ENCODE measurements at regions not wholly inside any gene's neighbourhood (a gene's known extent, or its start where the extent isn't known, plus 50 kb on each side); places are given as distances from the start of the nearest gene placed in this dataset.

DNA sequence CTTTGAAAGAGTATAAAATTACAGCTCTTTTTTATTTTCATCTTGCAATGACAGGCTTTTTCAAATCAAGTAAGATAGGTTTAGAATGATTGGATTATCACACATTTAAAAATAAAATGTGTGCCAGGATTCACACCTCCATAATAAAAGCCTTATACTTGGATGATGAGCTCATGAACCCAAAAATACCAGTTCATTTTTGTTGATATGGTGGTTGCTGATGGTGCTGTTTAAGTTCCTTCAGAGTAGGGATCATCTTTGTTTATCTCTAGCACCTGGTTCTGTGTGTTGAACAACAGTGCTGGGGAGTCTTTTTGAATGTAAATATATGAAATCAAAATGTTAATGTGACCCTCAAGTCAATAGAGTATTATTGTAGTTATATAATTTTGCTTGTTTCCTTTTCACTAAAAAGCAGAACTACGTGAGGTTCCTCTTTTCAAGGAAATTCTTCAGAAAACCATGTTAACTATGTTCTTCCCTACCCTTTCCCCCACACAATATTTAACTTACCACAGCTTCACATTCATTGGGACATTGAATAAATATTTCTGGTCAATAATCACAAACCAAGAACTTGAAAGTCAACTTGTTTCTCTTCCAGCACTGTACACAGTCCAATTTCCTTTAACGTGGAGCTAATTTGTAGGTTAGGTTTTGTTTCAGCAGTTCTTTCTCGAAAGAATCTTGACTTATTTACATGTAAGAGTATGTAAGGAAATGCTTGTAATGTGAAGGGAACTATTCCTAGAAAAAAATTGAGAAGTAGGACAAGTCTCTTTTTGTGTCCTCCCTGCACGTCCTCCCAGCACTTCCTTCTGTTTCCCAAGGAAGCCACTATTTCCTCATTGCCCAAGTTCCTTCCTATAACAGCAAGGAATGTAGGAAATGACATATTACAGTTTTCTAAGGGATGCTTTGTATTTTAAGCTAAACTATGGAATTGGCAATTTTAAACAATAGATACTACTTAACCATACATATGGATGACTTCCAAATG is 945.9 kb upstream of the CITED2 start:
- TF ChIP-seq, protein P1, sequence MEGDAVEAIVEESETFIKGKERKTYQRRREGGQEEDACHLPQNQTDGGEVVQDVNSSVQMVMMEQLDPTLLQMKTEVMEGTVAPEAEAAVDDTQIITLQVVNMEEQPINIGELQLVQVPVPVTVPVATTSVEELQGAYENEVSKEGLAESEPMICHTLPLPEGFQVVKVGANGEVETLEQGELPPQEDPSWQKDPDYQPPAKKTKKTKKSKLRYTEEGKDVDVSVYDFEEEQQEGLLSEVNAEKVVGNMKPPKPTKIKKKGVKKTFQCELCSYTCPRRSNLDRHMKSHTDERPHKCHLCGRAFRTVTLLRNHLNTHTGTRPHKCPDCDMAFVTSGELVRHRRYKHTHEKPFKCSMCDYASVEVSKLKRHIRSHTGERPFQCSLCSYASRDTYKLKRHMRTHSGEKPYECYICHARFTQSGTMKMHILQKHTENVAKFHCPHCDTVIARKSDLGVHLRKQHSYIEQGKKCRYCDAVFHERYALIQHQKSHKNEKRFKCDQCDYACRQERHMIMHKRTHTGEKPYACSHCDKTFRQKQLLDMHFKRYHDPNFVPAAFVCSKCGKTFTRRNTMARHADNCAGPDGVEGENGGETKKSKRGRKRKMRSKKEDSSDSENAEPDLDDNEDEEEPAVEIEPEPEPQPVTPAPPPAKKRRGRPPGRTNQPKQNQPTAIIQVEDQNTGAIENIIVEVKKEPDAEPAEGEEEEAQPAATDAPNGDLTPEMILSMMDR (IDR thresholded peaks at IDR 0.05; ENCODE audit: insufficient read depth, low read length, poor library complexity, severe bottlenecking), result no peak
- no peak for TF ChIP-seq EZH2phosphoT487 (conservative IDR thresholded peaks at IDR 0.05; ENCODE audit: low read length)
